ENCODE measurements at regions not wholly inside any gene's neighbourhood (a gene's known extent, or its start where the extent isn't known, plus 50 kb on each side); places are given as distances from the start of the nearest gene placed in this dataset.

GRCh38 chr4:27835851-27836250, 975.2 kb downstream of the STIM2 start:
- Histone ChIP-seq H3K9ac (ENCODE audit: low read length) (no peak overlapping the region), H3K4me1 (ENCODE audit: insufficient read depth, low read length) (no peaks in the 10 kb centered on the region), H3K27ac (ENCODE audit: low read depth, low read length) (no peak overlapping the region), H3K27me3 (ENCODE audit: control insufficient read depth in 1 of 2, insufficient read depth in 2 of 2, low read length in 2 of 2) (no peaks in the 10 kb centered on the region), H3K36me3 (ENCODE audit: insufficient read depth, low read length) (no peaks in the 10 kb centered on the region), H3K9me3 (ENCODE audit: low read length) (no peaks in the 10 kb centered on the region), H3K4me3 (ENCODE audit: low read depth in 1 of 2, low read length in 2 of 2) (no peak overlapping the region)

- Histone ChIP-seq H3K4me1 (ENCODE audit: insufficient read depth, low read length) (no peaks in the 10 kb centered on the region), H3K9me3 (ENCODE audit: low read length) (no peaks in the 10 kb centered on the region), H3K9ac (ENCODE audit: low read length) (no peak overlapping the region), H3K36me3 (ENCODE audit: insufficient read depth, low read length) (no peaks in the 10 kb centered on the region), H3K4me3 (ENCODE audit: low read depth in 1 of 2, low read length in 2 of 2) (no peak overlapping the region), H3K27ac (ENCODE audit: low read depth, low read length) (no peak overlapping the region), H3K27me3 (ENCODE audit: control insufficient read depth in 1 of 2, insufficient read depth in 2 of 2, low read length in 2 of 2) (no peaks in the 10 kb centered on the region)
These were observed 975.9 kb downstream of the STIM2 start for GRCh38 chr4:27836523-27836922.

- Histone ChIP-seq H3K36me3 (ENCODE audit: insufficient read depth, low read length) (no peaks in the 10 kb centered on the region), H3K4me1 (ENCODE audit: insufficient read depth, low read length) (no peaks in the 10 kb centered on the region), H3K27me3 (ENCODE audit: control insufficient read depth in 1 of 2, insufficient read depth in 2 of 2, low read length in 2 of 2) (no peaks in the 10 kb centered on the region), H3K4me3 (ENCODE audit: low read depth in 1 of 2, low read length in 2 of 2) (no peak overlapping the region), H3K9ac (ENCODE audit: low read length) (no peak overlapping the region), H3K9me3 (ENCODE audit: low read length) (no peaks in the 10 kb centered on the region), H3K27ac (ENCODE audit: low read depth, low read length) (no peak overlapping the region)
These were observed 983.1 kb downstream of the STIM2 start for GRCh38 chr4:27843776-27844175.

DNA sequence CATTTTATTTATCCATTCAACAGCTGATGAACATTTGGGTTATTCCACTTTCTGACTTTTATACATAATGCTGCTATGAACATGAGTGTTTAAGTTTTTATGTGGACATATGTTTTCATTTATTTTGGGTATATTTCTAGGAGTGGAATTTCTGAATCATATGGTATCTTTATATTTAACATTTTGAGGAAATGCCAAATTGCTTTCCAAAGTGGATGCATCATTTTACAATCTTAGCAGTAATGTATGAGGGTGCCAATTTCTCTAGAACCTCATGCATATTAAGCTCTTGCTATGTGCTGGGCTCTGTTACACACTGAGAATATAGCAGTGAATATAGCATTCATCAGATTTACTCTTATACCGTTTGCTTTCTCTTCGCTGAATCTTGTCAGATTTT, 983.7 kb downstream of the STIM2 start:
- Histone ChIP-seq H3K9ac (ENCODE audit: low read length) (no peak overlapping the region), H3K27me3 (ENCODE audit: control insufficient read depth in 1 of 2, insufficient read depth in 2 of 2, low read length in 2 of 2) (no peaks in the 10 kb centered on the region), H3K9me3 (ENCODE audit: low read length) (no peaks in the 10 kb centered on the region), H3K36me3 (ENCODE audit: insufficient read depth, low read length) (no peaks in the 10 kb centered on the region), H3K4me1 (ENCODE audit: insufficient read depth, low read length) (no peaks in the 10 kb centered on the region), H3K4me3 (ENCODE audit: low read depth in 1 of 2, low read length in 2 of 2) (no peak overlapping the region), H3K27ac (ENCODE audit: low read depth, low read length) (no peak overlapping the region)

DNA sequence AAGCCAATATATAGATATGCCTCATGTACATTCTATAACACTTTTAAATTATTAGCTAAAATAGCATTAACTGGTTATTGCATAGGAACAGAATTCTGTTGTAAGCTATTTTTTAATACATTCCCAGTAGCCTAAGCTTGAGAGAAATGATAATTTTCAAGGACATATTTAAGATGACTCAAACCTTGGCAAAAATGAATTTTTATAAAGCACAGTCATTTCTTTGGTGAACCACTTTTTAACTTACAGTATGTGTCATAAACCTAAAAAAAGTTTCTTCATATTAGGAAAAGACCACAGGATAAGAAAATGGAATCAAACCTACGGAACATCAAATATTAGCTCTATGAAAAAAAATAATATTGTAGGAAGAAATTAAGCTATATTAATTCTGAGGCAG, 986.3 kb downstream of the STIM2 start:
- Histone ChIP-seq H3K27me3 (ENCODE audit: control insufficient read depth in 1 of 2, insufficient read depth in 2 of 2, low read length in 2 of 2) (no peaks in the 10 kb centered on the region), H3K9ac (ENCODE audit: low read length) (no peak overlapping the region), H3K4me3 (ENCODE audit: low read depth in 1 of 2, low read length in 2 of 2) (no peak overlapping the region), H3K27ac (ENCODE audit: low read depth, low read length) (no peak overlapping the region), H3K36me3 (ENCODE audit: insufficient read depth, low read length) (no peaks in the 10 kb centered on the region), H3K9me3 (ENCODE audit: low read length) (no peaks in the 10 kb centered on the region), H3K4me1 (ENCODE audit: insufficient read depth, low read length) (no peaks in the 10 kb centered on the region)

DNA sequence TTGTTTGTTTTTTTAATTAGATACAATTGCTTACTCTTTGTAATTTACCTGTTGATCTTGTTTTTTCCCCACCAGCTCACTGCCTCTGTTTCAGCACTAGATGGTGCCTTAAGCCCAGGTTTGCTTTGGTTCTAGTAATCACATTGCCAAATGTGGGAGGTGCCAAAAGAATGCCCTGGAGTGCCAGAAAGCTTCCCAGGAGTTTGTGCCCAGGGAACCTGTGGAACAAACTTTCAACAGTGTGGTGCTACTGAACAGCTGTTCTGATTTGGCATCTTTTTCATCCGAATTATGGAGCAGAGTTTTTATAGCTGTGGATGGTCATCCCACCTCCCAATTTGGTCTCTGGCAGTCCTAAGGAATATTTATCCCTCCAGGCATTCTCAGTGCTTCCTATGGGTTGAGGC, 1000.7 kb downstream of the STIM2 start:
- H3K27me3 ChIP-seq (ENCODE audit: control insufficient read depth in 1 of 2, insufficient read depth in 2 of 2, low read length in 2 of 2): no peaks in the 10 kb centered on the region
- no peak overlapping the region for H3K27ac ChIP-seq (ENCODE audit: low read depth, low read length)
- no peak overlapping the region for H3K9ac ChIP-seq (ENCODE audit: low read length)
- H3K36me3 ChIP-seq (ENCODE audit: insufficient read depth, low read length): no peaks in the 10 kb centered on the region
- no peaks in the 10 kb centered on the region for H3K9me3 ChIP-seq (ENCODE audit: low read length)
- H3K4me3 ChIP-seq (ENCODE audit: low read depth in 1 of 2, low read length in 2 of 2): no peak overlapping the region
- H3K4me1 ChIP-seq (ENCODE audit: insufficient read depth, low read length): no peaks in the 10 kb centered on the region

DNA sequence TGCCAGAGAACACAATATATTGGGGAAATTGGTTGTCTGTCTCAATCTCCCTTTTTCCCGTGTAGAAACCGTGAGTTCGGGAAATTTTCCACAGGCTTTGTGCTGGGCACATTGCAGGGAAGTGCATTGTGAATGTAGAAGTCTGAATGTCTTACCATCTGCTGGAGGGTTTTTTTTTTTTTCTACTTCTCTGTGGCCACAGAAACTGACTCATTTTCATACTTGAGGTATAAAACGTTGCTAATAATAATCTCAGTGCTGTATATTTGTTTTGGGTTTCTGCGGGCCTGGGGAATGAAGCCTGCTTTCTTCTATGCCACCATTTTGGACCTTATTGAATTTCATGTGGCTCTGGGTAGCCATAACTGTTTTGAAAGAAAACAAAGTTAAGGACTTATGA, 1001.2 kb downstream of the STIM2 start:
- no peaks in the 10 kb centered on the region for H3K27me3 ChIP-seq (ENCODE audit: control insufficient read depth in 1 of 2, insufficient read depth in 2 of 2, low read length in 2 of 2)
- H3K4me3 ChIP-seq (ENCODE audit: low read depth in 1 of 2, low read length in 2 of 2): no peak overlapping the region
- H3K36me3 ChIP-seq (ENCODE audit: insufficient read depth, low read length): no peaks in the 10 kb centered on the region
- no peaks in the 10 kb centered on the region for H3K4me1 ChIP-seq (ENCODE audit: insufficient read depth, low read length)
- H3K27ac ChIP-seq (ENCODE audit: low read depth, low read length): no peak overlapping the region
- H3K9me3 ChIP-seq (ENCODE audit: low read length): no peaks in the 10 kb centered on the region
- no peak overlapping the region for H3K9ac ChIP-seq (ENCODE audit: low read length)

DNA sequence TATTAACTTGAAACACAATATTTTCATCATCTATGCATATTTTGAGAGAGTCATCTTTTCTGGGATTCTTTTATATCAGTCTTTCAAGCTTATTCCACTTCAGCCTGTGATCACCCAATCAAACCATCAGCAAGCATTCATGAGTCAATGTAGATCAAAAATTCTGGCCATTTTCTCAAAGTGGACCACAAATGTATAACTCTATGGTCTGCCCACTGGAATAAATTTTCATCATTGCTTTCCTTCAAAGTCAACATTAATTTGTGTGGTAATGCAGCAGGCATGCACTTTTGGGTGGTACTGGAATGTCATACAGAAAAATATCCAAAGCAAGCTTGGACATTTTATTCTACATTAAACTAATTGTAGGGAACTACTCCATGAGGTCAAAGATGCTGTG, 1013.0 kb downstream of the STIM2 start:
- Histone ChIP-seq H3K36me3 (ENCODE audit: insufficient read depth, low read length) (no peaks in the 10 kb centered on the region), H3K9me3 (ENCODE audit: low read length) (no peaks in the 10 kb centered on the region), H3K9ac (ENCODE audit: low read length) (no peak overlapping the region), H3K4me1 (ENCODE audit: insufficient read depth, low read length) (no peaks in the 10 kb centered on the region), H3K27me3 (ENCODE audit: control insufficient read depth in 1 of 2, insufficient read depth in 2 of 2, low read length in 2 of 2) (no peaks in the 10 kb centered on the region), H3K27ac (ENCODE audit: low read depth, low read length) (no peak overlapping the region), H3K4me3 (ENCODE audit: low read depth in 1 of 2, low read length in 2 of 2) (no peak overlapping the region)

DNA sequence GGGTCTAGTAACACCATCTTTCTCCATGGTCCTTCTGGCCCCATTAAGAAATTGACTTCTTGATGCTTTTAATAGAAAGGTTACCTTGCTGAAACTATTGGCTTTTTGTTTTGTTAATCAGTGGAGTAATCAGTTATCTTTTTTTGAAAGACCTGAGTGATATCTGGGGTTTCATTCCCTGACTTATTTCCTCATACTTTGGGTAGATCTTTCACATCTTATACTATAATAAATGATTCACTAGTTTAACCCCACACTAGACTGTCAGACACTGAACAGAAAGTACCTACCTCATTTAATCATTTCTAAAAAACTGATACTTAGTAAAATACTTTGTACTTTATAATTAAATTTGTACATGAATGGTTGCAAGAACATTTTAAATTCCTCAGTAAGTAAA, 1021.1 kb downstream of the STIM2 start:
- Histone ChIP-seq H3K9me3 (ENCODE audit: low read length) (no peaks in the 10 kb centered on the region), H3K9ac (ENCODE audit: low read length) (no peak overlapping the region), H3K36me3 (ENCODE audit: insufficient read depth, low read length) (no peaks in the 10 kb centered on the region), H3K27me3 (ENCODE audit: control insufficient read depth in 1 of 2, insufficient read depth in 2 of 2, low read length in 2 of 2) (no peaks in the 10 kb centered on the region), H3K4me1 (ENCODE audit: insufficient read depth, low read length) (no peaks in the 10 kb centered on the region), H3K4me3 (ENCODE audit: low read depth in 1 of 2, low read length in 2 of 2) (no peak overlapping the region), H3K27ac (ENCODE audit: low read depth, low read length) (no peak overlapping the region)

GRCh38 chr4:27886120-27886519, 1025.5 kb downstream of the STIM2 start:
- no peaks in the 10 kb centered on the region for H3K4me1 ChIP-seq (ENCODE audit: insufficient read depth, low read length)

DNA sequence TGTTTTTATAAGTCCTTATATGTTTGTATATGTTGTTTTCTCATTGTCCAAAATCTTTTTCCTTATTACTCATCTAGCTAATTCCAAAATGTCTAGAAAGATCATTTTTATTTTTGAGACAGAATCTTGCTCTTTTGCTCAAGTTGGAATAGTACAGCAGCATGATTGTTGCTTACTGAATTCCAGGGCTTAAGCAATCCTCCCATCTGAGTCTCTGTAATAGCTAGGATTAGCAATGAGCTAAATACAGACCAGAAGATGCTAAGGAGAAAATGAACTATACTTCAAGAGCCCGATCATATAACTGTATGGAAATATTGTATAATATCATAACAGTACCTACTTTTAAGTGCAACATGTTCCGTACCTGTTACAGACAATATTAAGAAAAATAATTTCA, 1027.0 kb downstream of the STIM2 start:
- H3K4me1 ChIP-seq (ENCODE audit: insufficient read depth, low read length): no peaks in the 10 kb centered on the region
- no peak overlapping the region for H3K4me3 ChIP-seq (ENCODE audit: low read depth in 1 of 2, low read length in 2 of 2)
- no peak overlapping the region for H3K9ac ChIP-seq (ENCODE audit: low read length)
- no peak overlapping the region for H3K27ac ChIP-seq (ENCODE audit: low read depth, low read length)
- no peaks in the 10 kb centered on the region for H3K27me3 ChIP-seq (ENCODE audit: control insufficient read depth in 1 of 2, insufficient read depth in 2 of 2, low read length in 2 of 2)
- H3K36me3 ChIP-seq (ENCODE audit: insufficient read depth, low read length): no peaks in the 10 kb centered on the region
- H3K9me3 ChIP-seq (ENCODE audit: low read length): no peaks in the 10 kb centered on the region

More at GRCh38 chr4:27886120-27886519, 1025.5 kb downstream of the STIM2 start:
- Histone ChIP-seq H3K9me3 (ENCODE audit: low read length) (no peaks in the 10 kb centered on the region), H3K27me3 (ENCODE audit: control insufficient read depth in 1 of 2, insufficient read depth in 2 of 2, low read length in 2 of 2) (no peaks in the 10 kb centered on the region), H3K4me3 (ENCODE audit: low read depth in 1 of 2, low read length in 2 of 2) (no peak overlapping the region), H3K27ac (ENCODE audit: low read depth, low read length) (no peak overlapping the region), H3K9ac (ENCODE audit: low read length) (no peak overlapping the region), H3K36me3 (ENCODE audit: insufficient read depth, low read length) (no peaks in the 10 kb centered on the region)

GRCh38 chr4:27888505-27888904, 1027.9 kb downstream of the STIM2 start:
- Histone ChIP-seq H3K4me1 (ENCODE audit: insufficient read depth, low read length) (no peaks in the 10 kb centered on the region), H3K9me3 (ENCODE audit: low read length) (no peaks in the 10 kb centered on the region), H3K27ac (ENCODE audit: low read depth, low read length) (no peak overlapping the region), H3K4me3 (ENCODE audit: low read depth in 1 of 2, low read length in 2 of 2) (no peak overlapping the region), H3K9ac (ENCODE audit: low read length) (no peak overlapping the region), H3K36me3 (ENCODE audit: insufficient read depth, low read length) (no peaks in the 10 kb centered on the region), H3K27me3 (ENCODE audit: control insufficient read depth in 1 of 2, insufficient read depth in 2 of 2, low read length in 2 of 2) (no peaks in the 10 kb centered on the region)

All from muscle layer of colon (tissue), 2 donors.